Vagina (tissue), 2 donors: ENCODE measurements at regions not wholly inside any gene's neighbourhood (a gene's known extent, or its start where the extent isn't known, plus 50 kb on each side); places are given as distances from the start of the nearest gene placed in this dataset.

Experiments
- POLR2A ChIP-seq, 2 donors: fragments of 450-650 bp; IDR thresholded peaks; one replicate each; pipeline ENCODE4 v1.6.1; 2017; ENCODE audit warnings: antibody characterized with exemption in 2 of 2, mild to moderate bottlenecking in 2 of 2, moderate library complexity in 2 of 2
- POLR2AphosphoS5 ChIP-seq, 2 donors: sonication (generic); formaldehyde crosslinking; IDR thresholded peaks; one replicate each; pipeline ENCODE4 v1.9.0; 2017; ENCODE audit warnings: antibody characterized with exemption in 2 of 2, mild to moderate bottlenecking in 2 of 2, low read depth in 1 of 2; ENCODE audit not compliant: insufficient read depth in 1 of 2
- TF ChIP-seq, protein P1 (sequence below), 3 experiments: fragments of 450-650 bp in 2 of 3; fragments of 200-600 bp in 1 of 3; sonication (generic) in 1 of 3; IDR thresholded peaks; one replicate each; pipeline ENCODE4 v1.5.1; 2017 to 2019; ENCODE audit warnings: antibody characterized with exemption in 3 of 3, mild to moderate bottlenecking in 2 of 3, moderate library complexity in 2 of 3

DNA sequence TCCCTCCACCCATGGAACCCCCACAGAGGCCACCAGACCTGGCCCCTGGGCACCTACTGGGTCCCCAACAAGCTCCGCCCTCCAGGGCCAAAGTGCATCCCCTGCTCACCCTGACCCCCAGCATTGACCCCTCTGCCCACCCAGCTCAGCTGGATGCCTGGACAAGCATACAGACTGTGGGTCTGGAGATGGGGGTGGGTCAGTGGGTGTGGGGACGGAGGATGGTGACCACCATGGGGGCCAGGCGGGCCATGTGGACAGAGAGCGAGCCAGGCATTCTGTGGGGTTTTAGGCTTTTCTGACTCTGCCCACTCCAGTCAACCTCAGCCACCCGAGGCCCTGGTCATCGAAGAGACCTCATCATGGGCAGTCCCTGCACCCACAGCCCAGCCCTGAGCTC, 183.7 kb downstream of the BRD1 start:
- TF ChIP-seq, protein P1, sequence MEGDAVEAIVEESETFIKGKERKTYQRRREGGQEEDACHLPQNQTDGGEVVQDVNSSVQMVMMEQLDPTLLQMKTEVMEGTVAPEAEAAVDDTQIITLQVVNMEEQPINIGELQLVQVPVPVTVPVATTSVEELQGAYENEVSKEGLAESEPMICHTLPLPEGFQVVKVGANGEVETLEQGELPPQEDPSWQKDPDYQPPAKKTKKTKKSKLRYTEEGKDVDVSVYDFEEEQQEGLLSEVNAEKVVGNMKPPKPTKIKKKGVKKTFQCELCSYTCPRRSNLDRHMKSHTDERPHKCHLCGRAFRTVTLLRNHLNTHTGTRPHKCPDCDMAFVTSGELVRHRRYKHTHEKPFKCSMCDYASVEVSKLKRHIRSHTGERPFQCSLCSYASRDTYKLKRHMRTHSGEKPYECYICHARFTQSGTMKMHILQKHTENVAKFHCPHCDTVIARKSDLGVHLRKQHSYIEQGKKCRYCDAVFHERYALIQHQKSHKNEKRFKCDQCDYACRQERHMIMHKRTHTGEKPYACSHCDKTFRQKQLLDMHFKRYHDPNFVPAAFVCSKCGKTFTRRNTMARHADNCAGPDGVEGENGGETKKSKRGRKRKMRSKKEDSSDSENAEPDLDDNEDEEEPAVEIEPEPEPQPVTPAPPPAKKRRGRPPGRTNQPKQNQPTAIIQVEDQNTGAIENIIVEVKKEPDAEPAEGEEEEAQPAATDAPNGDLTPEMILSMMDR (IDR thresholded peaks at IDR 0.05), result no peak
- no peak for TF ChIP-seq POLR2AphosphoS5 (IDR thresholded peaks at IDR 0.05; ENCODE audit: insufficient read depth in 1 of 2, low read depth in 1 of 2)
- TF ChIP-seq POLR2A (IDR thresholded peaks at IDR 0.05), result no peak
